ENCODE measurements at regions not wholly inside any gene's neighbourhood (a gene's known extent, or its start where the extent isn't known, plus 50 kb on each side); places are given as distances from the start of the nearest gene placed in this dataset.
A peak's percentile ranks its signal among the peaks of the same experiment; 100 is the strongest.

DNA sequence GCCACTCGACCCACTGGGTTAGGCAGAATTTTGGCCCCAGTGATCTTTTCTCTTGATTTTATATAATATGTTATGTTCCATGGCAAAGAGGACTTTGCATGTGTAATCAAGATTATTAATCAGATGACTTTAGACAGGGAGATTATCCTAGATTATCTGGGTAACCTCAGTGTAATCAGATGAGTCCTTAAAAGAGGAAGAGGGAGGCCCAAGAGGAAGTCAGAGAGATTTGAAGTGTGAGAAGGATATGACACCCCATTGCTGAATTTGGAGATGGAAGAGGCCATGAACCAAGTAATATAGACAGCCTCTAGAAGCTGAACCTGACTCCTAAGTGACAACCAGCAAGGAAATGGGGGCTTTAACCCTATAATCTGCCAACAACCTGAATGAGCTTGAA lies 117.1 kb upstream of the CSF3R start:
- in situ Hi-C loops (cut with HindIII; ENCODE audit: low pct_unique_long_range_greater_than_20kb, low sequenced_read_pairs): no loop called here
- DNase-seq (ENCODE audit: low read depth): no peak

DNA sequence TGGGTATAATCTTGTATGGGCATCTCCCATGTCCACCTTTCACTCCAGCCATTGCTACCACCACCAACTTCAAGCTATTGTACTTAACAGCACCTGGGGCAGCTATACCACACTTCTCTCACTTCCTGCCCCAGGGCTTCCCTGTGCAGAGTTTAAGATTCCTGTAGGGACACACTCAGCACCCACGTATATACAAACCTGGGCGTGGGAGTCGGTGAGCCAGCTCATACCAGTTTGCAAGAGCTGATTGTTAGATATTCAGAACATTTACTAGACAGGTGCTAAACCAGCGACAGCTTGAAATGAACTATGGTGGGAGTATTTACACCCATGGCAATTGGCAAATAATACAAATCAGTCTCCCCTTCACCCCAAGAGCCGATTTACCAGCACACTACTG lies 114.8 kb upstream of the CSF3R start:
- in situ Hi-C loops (cut with HindIII; ENCODE audit: low pct_unique_long_range_greater_than_20kb, low sequenced_read_pairs): no loop called here
- DNase-seq (ENCODE audit: low read depth): no peak

DNA sequence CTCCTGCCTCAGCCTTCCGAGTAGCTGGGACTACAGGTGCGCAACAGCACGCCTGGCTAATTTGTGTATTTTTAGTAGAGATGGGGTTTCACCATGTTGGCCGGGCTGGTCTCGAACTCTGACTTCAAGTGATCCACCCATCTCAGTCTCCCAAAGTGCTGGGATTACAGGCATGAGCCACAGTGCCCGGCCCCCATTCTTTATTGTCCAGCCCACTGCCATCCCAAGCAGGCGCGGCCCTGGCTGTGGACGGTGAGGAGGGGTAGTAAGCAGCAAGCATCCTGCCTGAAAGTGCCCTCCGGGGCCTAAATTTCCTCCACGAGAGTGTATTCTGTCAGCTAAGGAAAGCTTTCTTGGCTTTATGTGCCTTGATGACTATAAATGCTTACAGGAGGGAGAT lies 113.2 kb upstream of the CSF3R start:
- DNase-seq (ENCODE audit: low read depth): no peak
- in situ Hi-C loops (cut with HindIII; ENCODE audit: low pct_unique_long_range_greater_than_20kb, low sequenced_read_pairs): no loop called here

DNA sequence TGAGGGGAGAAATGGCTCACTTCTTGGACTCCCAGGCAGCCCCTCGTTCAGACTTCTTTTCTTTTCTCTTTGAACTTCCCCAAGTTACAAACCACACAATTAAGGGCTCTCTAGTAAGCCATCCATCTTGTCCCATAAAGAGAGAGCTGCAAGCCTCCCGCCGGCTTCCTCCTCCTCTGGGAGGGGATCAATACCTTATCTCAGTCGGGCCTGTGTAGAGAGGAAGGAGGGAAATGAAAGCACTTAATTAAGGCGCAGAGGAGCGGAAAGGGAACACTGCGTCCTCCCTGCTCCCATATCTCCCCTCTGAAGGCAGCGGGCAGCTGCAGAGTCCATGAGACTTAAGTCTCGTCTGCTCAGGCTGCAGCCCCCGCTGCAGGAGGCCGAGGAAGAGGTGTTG lies 112.6 kb upstream of the CSF3R start:
- DNase-seq (ENCODE audit: low read depth): no peak
- in situ Hi-C loops (cut with HindIII; ENCODE audit: low pct_unique_long_range_greater_than_20kb, low sequenced_read_pairs): no loop called here

DNA sequence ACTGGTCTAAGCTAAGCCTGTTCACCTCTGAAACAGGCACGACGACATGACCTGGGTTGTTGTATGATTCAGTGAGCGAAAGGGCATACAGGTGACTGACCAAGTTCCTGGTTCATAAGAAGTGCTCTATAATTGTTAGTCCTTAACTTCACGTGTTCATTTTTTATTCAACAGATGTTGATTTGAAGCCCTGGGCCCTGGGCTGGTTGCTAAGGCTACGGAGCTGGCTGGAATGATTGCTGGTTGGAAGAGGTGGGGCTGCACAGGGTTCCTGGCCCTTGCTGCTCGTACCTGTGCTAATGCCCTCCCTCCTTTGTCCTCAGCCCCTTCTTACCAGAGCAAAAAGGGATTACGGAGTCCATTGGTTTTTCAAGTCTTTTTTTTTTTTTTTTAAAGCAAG lies 111.3 kb upstream of the CSF3R start:
- in situ Hi-C loops (cut with HindIII; ENCODE audit: low pct_unique_long_range_greater_than_20kb, low sequenced_read_pairs): no loop called here

DNA sequence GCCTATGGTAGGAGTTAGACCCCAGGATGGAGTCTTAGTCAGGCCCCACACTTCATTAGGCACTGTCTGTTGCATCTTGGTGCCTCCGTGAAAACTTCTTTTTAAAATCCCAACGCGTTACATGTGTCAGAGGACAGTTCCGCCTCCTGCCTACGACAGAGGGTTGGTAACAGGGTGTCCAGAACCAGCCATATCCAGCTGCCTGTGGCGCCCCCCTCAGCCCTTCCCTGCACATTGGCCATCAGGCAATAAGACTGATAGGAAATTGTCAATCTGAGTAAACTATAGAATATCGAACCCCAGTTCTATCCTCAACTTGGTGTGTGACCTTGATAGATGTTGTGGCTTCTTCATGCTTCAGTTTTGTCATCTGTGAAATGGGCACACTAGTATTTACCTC lies 108.6 kb upstream of the CSF3R start:
- in situ Hi-C loops (cut with HindIII; ENCODE audit: low pct_unique_long_range_greater_than_20kb, low sequenced_read_pairs): no loop called here
- DNase-seq (ENCODE audit: low read depth): no peak

More for the DNA sequence above, 111.3 kb upstream of the CSF3R start:
- DNase-seq (ENCODE audit: low read depth): no peak

DNA sequence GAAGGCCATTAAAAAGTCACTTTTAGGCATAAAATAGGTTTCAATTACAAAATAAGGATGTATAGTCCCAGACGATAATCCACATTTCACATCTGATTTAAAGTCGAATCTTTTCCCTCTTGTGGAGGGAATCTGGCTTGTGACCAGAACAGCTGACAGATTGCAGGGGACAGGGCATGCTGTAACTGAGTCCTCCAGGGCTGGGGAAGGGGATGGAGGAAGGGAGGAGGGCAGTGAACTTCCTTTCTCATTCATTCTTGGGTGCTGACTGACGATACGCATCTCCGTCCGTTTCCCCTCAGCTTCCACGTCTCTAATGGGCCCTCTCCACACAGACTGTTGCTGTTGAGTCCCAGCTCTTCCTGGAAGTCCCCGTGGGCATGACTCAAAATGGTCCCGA lies 108.1 kb upstream of the CSF3R start:
- in situ Hi-C loops (cut with HindIII; ENCODE audit: low pct_unique_long_range_greater_than_20kb, low sequenced_read_pairs): no loop called here
- no peak for DNase-seq (ENCODE audit: low read depth)

DNA sequence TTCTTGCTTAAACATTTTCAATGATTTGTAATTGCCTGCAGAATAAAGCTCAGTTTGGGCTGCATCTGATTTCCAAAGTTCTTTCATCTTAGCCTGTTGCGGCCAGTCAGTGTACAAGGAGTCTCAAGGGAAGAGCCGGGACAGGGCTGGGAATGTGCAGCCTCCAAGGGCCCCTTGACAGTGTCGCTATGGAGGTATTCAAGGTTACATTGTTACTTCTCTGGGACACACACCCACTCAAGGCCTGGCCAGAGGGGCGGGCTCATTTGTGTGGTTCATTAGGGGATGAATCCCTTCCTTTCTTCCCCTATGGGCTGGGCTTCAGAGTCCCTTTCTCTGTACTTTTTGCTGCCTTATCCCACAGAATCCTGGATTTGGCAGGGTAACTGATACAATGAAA lies 107.6 kb upstream of the CSF3R start:
- in situ Hi-C loops (cut with HindIII; ENCODE audit: low pct_unique_long_range_greater_than_20kb, low sequenced_read_pairs): no loop called here
- no peak for DNase-seq (ENCODE audit: low read depth)

DNA sequence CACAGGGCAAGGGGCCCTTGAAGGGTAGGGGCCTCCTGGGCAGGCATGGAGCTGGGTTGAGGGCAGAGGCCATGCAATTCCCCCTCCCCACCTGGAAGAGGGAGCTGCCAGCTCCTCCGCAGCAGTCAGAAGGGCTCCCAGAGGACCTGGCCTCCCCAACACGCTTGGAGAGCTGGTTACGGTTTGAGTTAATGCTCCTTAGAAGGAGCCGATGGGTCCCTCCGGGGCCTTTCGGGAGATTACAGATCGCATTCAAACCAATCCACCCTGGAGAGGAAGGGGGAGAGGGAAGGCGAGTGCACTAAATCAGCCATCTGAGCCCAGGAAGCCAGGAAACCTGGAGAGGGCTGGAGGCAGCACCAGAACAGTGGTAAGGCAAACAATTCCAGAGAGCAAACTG lies 106.3 kb upstream of the CSF3R start:
- in situ Hi-C loops (cut with HindIII; ENCODE audit: low pct_unique_long_range_greater_than_20kb, low sequenced_read_pairs): no loop called here

DNA sequence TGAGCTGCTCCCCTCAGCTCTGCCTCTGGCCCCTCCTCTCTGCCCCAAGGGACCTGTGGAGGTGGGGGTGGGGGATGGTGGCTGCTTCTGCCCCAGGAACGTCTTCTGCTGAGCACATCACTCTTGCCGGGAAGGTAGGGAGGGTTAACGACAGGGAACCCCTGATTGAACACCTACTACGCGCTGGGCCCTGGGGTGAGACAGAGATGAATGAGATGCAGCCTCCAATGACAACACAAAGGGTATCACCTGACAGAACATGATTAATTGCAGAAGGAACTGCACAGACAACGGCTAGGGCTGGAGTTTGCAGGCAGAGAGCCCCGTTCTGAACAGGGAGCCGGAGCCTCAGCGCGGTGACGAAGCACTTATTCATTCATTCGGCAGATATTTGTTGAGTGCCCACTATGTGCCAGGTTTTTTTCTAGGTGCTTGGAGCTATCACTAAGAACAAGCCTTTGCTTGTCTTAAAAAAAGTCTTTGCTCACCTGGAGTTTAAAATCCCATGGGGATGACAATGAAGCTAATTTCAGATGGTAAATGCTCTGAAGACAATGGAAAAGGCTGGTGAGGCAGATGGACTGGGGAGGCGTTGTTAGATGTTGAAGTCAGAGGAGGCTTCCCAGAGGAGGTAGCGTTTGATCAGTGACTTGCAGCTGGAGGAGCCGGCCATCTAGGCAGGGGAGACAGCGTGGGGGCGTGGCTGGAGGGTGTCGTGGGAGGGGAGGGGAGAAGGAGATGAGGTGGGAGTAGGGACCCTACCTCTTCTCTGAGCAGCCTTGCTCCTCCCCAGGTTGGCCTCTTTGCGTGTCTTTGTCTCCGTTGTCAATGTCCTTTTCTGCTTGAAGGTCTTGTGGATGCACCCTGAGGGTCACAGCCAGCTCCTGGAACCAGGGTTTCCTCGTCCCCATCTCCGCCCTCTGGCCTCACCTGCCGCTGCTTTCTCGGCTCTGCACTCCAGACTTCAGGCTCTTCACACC lies 103.1 kb upstream of the CSF3R start:
- in situ Hi-C loops (cut with HindIII; ENCODE audit: low pct_unique_long_range_greater_than_20kb, low sequenced_read_pairs): no loop called here

More for the DNA sequence above, 106.3 kb upstream of the CSF3R start:
- no peak for DNase-seq (ENCODE audit: low read depth)

DNA sequence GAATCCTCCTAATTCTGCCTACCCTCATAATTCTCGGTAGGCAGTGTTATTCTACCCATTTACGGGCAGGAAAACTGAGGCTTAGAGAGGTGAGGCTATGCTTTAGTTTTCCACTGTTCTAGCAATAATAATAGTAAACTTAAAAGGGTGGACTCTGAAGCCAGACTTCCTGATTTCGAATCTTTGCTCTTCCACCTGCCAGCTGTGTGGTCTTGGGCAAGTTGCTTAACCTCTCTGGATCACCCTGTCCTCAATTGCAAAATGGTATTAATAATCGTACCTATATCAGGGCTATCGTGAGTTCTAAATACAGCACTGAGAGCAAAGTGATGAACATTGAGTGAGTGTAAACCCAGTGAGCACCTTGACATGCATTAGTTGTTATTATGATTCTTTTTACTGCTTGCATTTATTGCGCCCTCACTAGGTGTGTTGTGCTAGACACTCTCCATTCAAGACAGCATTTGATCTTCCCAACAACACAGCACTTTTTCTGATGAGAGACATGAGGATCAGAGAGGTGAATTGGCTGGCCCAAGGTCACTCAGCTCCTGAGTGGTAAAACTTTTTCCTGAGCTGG lies 102.3 kb upstream of the CSF3R start:
- in situ Hi-C loops (cut with HindIII; ENCODE audit: low pct_unique_long_range_greater_than_20kb, low sequenced_read_pairs): no loop called here
- no peak for DNase-seq (ENCODE audit: low read depth)

More for the DNA sequence above, 103.1 kb upstream of the CSF3R start:
- no peak for DNase-seq (ENCODE audit: low read depth)

DNA sequence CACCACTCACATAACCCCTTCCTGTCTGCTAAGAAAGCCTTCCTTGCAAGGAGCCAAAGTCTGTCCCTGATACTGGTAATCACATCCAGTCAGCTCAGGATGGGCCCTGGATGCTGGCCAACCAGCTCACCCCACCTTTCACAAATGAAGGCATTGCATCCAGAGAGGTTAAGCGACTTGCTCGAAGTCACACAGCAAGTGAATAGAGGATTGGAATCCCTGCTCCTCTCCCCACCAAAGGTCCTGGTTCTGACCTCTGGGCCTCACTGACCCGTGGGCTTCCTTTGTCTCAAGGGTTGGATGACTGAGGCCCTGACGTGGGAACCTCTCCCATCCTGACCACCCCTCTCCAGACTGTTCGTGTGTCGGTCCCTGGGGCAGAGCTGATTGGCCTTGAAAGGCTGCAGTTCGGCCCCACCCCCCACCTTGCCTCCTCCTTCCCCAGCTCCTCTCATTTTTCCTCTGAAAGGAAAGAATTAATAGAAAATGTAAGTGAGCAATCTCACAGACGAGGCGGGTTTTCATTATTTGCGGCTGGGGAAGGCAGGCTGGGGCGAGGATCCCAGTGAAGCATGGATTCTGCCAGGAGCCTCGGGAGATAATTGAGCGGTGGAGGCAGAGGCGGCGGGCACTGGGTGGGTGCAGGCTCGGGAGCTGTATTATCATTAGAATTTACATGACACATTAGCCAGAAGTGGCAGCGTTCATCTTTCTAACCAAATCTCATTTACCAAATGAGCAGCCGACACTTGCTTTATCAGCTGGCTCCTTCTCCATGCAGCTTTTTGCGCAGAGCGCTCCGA lies 101.5 kb upstream of the CSF3R start:
- DNase-seq (ENCODE audit: low read depth): no peak
- in situ Hi-C loops (cut with HindIII; ENCODE audit: low pct_unique_long_range_greater_than_20kb, low sequenced_read_pairs): no loop called here

DNA sequence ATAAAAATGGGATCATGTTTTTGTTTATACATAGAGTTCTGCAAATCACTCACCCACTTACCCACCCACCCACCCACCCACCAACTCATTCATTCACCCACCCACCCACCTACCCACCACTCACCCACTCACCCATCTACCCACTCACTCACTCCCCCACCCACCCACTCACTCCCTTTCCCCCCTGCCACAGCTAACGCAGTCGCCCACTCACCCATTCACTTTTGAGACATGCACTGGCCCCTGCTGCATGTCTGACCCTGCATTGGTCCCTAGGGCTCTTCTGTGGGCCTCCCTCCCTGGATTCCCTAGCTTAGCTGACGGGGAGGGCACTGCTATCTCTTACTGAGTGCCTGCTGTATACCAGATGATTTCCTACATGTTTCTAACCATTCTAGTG lies 100.4 kb upstream of the CSF3R start:
- no peak for DNase-seq (ENCODE audit: low read depth)
- in situ Hi-C loops (cut with HindIII; ENCODE audit: low pct_unique_long_range_greater_than_20kb, low sequenced_read_pairs): no loop called here

DNA sequence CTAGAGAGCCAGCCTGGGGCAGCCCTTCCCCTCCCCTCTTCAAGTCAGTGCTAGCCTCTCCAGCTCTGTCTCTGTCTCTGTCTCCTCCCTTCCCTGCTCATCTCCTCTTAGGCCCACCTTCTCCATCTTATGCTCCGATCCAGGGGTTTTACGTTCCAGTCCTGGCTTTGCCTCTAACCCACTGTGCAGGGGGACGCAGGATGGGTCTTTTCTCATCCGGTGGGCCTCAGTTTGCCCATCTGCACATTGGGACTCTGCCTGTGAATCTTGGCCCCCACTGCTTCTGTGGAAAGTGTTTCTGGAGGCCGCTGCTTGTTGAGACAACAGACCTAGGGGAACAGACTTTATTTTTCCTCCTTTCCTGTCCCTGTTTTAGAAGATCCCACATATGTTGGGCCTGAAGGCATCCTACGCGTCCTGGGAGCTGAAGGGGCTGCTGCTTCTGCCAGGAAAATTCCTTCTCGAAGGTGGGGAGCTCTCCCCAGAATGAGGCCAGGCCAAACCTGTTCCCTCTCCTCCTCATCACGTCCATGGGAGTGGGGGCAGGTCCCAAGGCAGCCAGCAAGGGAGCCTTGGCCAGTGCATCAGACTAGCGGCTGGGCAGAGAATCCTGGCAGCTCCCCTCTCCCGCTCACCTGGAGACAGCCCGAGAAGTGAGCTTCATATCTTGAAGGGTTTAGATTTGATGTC lies 99.5 kb upstream of the CSF3R start:
- in situ Hi-C loops (cut with HindIII; ENCODE audit: low pct_unique_long_range_greater_than_20kb, low sequenced_read_pairs): no loop called here
- no peak for DNase-seq (ENCODE audit: low read depth)

DNA sequence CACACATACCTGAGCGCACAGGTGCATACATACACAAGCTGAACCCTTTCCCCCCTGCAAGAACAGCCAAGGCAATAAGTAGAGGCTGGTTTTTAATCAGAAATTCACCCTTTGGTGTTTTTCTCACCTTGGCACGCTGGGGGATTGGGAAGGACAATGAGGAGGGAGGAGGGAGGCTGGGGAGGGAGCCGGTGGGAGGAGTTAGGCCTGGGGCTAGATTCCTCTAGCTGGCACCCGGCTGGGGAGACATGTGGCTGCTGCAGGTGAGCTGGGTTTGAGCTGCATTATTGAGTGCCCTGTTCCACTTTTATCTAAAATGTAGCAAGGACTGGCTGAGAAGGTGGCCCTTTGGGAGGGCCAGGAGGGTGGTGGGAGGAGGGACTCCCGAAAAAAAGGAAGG lies 97.8 kb upstream of the CSF3R start:
- in situ Hi-C loops (cut with HindIII; ENCODE audit: low pct_unique_long_range_greater_than_20kb, low sequenced_read_pairs): no loop called here
- DNase-seq (ENCODE audit: low read depth): no peak

DNA sequence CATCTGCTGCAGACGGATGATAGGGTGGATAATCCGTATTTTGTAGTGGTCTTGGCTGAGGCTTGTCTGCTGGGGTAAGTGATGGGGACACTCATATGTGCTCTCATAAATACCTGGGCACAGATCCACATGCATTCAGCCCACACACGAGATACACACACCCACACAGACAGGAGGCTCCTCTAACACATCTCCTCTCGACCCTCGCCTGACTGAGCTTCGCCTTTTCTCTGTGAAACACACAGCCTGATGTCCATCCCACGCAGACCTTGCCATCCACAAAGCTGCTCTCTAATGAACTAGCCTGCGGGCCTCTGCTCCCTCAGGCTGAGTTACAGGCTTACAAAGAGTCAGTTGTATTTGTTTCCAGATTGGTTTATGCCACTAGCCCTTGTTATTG lies 96.3 kb upstream of the CSF3R start:
- no peak for DNase-seq (ENCODE audit: low read depth)
- in situ Hi-C loops (cut with HindIII; ENCODE audit: low pct_unique_long_range_greater_than_20kb, low sequenced_read_pairs): no loop called here

DNA sequence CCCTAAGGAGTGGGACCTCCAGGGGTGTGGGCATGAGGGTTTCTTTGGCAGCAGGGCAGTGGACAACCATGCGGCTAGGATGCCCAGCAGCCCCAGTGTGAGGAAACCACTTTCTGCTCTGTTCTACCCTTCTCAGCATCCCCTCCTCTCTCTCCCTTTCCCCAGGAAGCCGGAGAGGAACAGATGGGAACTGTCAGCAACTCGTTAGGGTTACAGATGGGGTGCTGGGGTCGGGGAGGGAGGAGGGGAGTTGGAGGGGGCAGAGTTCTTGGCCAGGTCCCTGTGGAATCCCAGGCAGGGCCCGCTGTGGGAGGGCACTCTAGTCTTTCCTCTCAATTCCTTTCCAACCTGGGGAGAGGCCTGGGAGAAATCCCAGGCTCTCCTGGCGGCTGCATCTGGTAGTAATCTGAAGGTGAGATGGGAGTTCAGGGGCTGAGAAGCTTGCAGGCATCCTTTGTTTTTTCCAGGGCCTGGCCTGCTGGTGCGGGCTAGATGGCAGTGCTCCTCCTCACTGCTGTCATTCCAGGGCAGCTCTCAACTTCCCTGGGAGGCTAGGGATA lies 93.9 kb upstream of the CSF3R start:
- DNase-seq (ENCODE audit: low read depth): no peak
- in situ Hi-C loops (cut with HindIII; ENCODE audit: low pct_unique_long_range_greater_than_20kb, low sequenced_read_pairs): no loop called here

DNA sequence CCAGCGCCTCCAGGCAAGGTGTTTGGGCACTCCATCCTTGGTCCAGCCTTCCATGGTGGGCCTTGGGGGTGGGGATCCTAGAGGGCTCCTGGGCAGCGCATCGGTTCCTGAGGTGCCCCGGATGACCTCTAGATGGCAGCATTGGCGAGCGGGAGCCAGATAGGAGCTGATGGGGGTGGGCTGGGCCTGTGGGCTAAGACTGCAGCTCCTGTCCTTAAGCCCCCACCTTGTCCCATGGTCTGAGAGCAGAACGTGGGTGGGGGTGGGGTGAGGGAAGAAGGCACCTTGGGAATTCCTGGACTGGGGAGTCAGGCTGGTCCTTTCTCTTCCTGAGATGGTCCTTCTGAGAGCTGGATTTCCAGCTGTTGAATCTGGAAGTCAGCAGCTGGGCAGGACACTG lies 93.4 kb upstream of the CSF3R start:
- DNase-seq (ENCODE audit: low read depth): peak; percentile 30
- in situ Hi-C loops (cut with HindIII; ENCODE audit: low pct_unique_long_range_greater_than_20kb, low sequenced_read_pairs): no loop called here
